GM19468 (cell line): ENCODE measurements at regions not wholly inside any gene's neighbourhood (a gene's known extent, or its start where the extent isn't known, plus 50 kb on each side); places are given as distances from the start of the nearest gene placed in this dataset.
"Not testable (repeated sequence)": the region's sequence is repeated elsewhere in the genome, so short reads cannot be mapped to it uniquely, and the experiment has no call there.

Experiments used
- ATAC-seq: cut with Tn5 transposase; IDR thresholded peaks from one replicate; pipeline ENCODE4 v1.9.1; 2021; ENCODE audit warnings: mild to moderate bottlenecking, moderate library complexity, moderate number of reproducible peaks; ENCODE audit not compliant: unreplicated experiment; ENCODE audit errors: extremely low read depth

- ATAC-seq = no peak
These were observed 78.7 kb upstream of the TGFBR2 start for GRCh38 chr3:30527720-30528119.

GRCh38 chr3:30530084-30530483 lies 76.3 kb upstream of the TGFBR2 start:
- no peak for ATAC-seq

DNA sequence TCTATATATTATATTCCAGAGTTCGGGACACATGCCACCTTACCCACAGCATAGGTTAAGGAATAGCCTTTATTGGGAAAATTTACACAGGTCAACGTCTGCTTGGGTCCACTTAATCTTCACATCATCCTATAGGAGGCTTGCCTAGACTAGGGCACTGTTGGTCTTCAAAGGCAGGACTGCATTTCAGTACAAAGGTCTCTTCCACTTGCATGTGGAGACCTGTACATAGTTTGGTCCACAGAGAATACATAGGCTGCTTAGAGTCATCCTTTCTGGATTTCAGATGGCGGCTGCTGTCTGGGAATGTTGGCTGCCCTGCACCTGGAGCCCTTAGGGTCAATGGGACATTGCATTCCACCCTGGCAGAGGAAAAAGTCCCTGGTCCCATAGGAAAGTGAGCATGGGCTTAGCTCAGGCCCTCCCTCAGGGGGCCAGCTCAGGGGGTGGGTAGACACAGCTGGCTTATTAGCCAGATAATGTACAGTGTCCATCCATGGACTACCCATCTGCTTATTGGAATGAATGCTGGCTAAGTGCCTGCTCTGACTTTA lies 75.3 kb upstream of the TGFBR2 start:
- ATAC-seq = no peak

- ATAC-seq = no peak
These were observed 70.9 kb upstream of the TGFBR2 start for GRCh38 chr3:30535525-30535924.

DNA sequence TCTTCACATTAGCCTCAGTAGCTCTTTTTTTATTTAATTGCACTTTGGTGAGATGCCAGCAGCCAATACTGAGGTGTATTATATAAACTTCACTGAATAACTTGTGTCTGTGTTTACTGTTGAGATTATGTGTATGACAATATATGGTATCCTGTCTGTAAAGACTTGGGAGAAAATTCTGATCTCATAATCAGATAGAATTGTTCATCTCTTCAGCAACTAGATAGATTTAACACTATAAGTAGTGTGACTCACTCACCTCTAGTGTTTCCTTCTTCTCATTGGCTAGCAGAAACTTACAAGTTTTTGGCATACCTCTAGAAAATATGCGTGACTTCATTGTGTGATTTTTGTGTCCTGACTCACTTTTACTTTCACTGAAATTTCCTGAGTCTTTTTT lies 67.6 kb upstream of the TGFBR2 start:
- ATAC-seq = no peak

GRCh38 chr3:30539206-30539605 lies 67.2 kb upstream of the TGFBR2 start:
- ATAC-seq = no peak

DNA sequence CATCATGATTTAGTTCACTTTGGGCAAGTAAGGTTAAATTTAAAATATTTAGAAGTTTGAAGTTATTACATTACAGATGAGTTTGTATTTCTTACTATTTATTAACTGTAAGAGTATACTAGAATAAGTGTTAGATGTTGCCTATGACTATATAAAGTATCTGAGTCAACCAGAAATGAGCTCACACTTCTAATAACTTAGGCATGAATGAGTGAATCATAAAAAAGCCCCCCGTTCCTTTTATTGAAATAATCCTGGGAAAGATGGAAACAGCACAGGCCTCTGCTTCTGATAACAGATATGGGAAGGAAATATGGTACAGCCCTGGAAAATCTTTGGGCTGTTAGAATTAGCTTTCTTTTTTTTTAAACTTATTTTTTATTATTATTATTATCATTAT lies 66.6 kb upstream of the TGFBR2 start:
- ATAC-seq = no peak

DNA sequence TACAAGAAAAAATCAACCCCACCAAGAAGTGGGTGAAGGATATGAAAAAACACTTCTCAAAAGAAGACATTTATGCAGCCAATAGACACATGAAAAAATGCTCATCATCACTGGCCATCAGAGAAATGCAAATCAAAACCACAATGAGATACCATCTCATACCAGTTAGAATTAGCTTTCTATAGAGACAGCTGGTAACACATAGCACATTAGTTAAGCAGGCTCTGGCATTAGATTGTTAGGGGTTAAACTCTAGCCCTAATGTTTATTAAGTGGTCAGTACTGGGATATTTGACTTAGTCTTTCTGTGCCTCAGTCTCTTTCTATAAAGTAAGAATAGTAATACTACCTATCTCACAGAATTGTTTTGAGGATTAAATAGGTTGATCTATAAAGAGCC lies 65.2 kb upstream of the TGFBR2 start:
- ATAC-seq = not testable (repeated sequence)

GRCh38 chr3:30542897-30543296 lies 63.5 kb upstream of the TGFBR2 start:
- no peak for ATAC-seq

DNA sequence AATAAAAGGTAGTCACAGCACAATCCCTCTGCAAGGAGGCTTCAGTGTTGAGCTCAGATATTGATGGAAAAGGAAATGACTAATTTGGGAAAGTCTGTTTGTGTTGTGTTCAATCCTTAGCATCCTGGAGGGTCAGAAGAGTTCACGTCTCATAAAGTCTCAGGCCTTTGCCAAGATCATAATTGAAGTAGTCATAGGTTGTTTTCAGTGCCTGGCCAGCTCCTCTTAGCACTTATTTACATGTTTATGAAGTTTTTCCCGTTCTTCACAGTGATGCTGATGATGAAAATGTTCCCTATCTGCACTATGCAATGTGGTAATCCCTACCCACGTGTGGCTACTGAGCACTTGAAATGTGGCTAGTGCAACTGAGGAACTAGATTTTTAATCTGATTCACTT lies 61.6 kb upstream of the TGFBR2 start:
- no peak for ATAC-seq

DNA sequence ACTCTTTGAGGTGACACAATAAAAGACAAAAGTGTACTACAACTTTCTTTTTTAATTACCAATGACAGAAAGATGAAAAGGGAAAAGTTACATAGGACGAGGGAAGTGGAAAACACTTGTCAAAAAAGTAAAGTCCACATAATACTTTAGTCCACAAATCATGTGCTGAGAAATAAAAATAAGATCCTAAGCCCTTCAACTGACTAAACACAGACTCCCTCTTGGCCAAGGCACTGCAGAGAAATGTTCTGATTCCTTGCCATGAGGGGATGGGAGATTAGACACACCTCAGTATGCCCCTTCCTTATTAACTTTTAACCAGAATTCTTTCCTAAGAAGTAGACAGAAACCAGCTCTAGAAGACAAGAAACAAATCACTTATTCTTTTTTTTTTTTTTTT lies 59.5 kb upstream of the TGFBR2 start:
- ATAC-seq = no peak

- no peak for ATAC-seq
These were observed 58.7 kb upstream of the TGFBR2 start for GRCh38 chr3:30547716-30548115.

- no peak for ATAC-seq
These were observed 57.8 kb upstream of the TGFBR2 start for GRCh38 chr3:30548600-30548999.

- no peak for ATAC-seq
These were observed 56.8 kb upstream of the TGFBR2 start for GRCh38 chr3:30549600-30549999.

DNA sequence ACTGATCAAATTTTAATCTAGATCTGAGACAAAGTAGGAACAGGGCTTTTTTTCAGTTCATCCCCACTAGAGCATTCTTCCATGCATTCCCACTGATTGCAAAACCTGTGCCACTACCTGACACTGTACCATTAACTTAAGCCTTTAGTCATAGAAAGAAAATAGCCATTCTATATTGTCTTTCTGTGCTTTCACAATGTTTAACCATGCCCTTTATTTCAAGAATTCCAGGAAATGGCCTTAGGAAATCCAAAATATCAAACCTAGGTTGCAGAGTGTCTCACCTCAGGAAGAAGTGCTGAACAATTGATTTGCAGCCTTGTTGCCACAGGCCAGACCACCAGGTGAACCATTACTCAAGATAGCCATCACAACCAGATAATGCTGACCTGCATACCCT lies 56.2 kb upstream of the TGFBR2 start:
- no peak for ATAC-seq

- no peak for ATAC-seq
These were observed 55.1 kb upstream of the TGFBR2 start for GRCh38 chr3:30551266-30551665.

GRCh38 chr3:30551927-30552326 lies 54.5 kb upstream of the TGFBR2 start:
- ATAC-seq = no peak

DNA sequence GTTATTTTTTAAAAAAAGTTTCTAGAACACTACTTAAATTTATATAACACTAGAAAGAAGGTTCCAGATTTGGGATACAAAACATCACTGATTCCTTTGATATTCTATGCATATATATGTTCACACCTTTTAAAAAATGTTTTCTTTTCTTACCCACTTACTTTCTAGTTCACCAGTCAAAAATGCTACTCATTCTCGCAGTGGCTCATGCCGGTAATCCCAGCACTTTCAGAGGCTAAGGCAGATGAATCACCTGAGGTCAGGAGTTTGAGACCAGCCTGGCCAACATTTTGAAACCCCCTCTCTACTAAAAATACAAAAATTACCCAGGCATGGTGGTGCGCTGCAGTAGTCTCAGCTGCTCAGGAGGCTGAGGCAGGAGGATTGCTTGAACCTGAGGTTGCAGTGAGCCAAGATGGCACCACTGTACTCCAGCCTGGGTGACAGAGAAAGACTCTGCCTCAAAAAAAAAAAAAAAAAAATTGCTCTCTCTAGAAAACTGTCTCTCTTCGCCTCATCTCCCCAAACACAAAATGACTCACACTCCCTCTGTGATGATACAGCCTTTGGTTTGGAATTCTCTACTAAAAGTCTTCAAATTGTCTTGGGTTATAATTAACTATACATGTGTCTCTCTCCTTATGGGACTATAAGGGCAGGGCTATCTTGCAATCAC lies 52.6 kb upstream of the TGFBR2 start:
- no peak for ATAC-seq

GRCh38 chr3:30554317-30554690 lies 52.1 kb upstream of the TGFBR2 start:
- no peak for ATAC-seq

DNA sequence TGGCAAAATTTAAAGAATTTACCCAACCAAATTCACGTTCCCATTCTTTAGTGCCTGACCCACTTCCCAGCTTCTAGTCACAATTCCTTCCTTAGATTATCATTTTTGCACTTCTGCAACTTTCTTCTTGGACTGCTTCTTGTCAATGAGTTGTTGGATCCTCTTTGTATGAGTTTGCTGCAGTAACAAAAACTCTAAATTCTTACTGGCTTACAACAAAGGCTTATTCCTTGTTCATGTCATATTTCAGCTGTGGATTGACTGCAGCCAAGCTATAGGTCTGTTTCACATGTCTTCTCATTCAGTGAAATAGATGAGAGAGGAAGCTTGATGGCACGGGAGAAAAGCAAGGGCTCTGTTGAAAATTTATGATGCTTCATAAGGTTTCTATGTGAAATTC lies 50.4 kb upstream of the TGFBR2 start:
- ATAC-seq = no peak
